NCI-H1417 (cell line): ENCODE measurements at regions not wholly inside any gene's neighbourhood (a gene's known extent, or its start where the extent isn't known, plus 50 kb on each side); places are given as distances from the start of the nearest gene placed in this dataset.
A peak's percentile ranks its signal among the peaks of the same experiment; 100 is the strongest.
"Not testable (repeated sequence)": the region's sequence is repeated elsewhere in the genome, so short reads cannot be mapped to it uniquely, and the experiment has no call there.

Experiments used
- DNase-seq, 3 experiments: peaks; one replicate each; lab custom pipeline; 2025; lab: John Stamatoyannopoulos, UW

DNA sequence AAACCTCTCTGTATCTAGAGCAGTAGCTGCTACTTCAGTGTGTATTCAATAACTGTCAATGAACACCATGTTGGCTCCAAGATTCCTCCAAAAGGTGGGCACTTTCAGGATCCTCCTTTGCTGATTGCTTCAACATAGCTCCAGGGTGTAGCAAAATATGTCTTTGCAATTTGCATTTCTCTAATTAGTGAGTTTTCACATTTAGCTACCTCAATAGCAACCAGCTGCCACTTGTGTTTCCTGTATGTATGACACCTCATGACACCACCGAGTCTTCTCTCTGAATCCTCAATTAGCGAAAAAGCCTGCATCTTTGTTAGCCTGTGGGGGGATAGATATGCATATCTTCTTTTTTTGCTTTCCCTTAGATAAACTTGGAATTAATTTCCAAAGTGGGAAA is 898.3 kb upstream of the FAT3 start:
- DNase-seq, result no peak

- DNase-seq, result no peak
Measured at GRCh38 chr11:91314521-91314920, 910.1 kb upstream of the FAT3 start.

- no peak for DNase-seq
Measured at GRCh38 chr11:91312541-91312940, 912.1 kb upstream of the FAT3 start.

DNA sequence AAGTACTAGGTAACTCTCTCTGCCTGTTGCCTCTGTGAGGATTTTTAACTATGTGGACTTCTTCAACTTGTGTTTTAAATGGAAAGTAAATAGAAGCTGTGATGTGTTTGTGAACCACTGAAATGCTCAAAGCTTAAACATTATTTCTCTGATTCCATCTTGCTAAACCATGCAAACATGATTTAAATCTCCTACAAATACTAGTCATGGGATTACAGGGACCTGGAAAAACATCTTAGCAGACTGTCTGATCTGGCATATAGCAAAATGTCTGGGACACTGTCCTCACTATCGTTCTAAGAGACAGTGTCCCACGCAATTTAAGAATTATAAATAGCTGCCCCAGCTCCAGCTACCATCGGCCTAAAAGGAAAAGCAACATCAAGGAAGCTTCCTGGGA is 914.5 kb upstream of the FAT3 start:
- no peak for DNase-seq

DNA sequence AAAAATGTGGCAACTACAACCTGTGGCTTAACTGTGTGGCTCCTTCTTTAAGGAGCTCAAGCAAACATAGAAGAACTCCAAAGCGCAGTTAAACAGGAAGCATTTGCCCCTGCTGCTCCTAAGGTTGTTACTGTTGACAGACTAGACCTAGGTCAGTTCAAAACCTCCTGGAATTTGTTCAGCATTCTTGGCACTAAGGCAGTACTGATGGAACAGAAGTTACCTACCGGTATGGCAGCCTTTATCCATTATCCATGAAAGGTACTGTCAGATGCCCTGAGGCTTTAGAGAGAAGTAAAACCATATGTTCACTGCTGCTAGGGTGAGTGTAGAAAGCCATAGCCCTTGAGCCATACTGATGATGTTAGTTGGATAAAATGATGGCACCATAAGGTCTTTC is 916.5 kb upstream of the FAT3 start:
- DNase-seq, result no peak

DNA sequence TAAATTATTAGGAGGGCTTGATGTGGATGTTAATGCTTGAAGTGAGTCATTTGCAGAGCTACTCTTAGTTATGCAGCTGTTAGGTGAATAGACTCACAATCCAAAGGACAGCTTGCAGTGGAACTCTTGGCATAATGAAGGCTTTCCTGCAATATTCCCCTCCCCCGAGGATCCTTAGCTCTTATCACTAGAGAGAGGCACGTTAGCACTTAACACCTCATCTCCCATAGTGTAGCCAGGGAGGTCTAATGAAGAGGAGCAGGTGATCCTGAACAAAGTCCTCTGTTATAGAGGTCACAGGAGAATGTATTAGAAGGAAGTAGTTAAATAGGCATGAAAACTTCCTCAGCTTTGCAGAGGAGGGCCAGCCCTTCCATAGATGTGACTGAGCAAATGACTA is 919.2 kb upstream of the FAT3 start:
- peak in 2 of 3 experiments; percentile 45 to 48 for DNase-seq

- no peak for DNase-seq
Measured at GRCh38 chr11:91303749-91304148, 920.9 kb upstream of the FAT3 start.

- no peak for DNase-seq
Measured at GRCh38 chr11:91299980-91300379, 924.6 kb upstream of the FAT3 start.

GRCh38 chr11:91296629-91297028 is 928.0 kb upstream of the FAT3 start:
- no peak for DNase-seq

- no peak for DNase-seq
Measured at GRCh38 chr11:91295591-91295990, 929.0 kb upstream of the FAT3 start.

GRCh38 chr11:91293119-91293518 is 931.5 kb upstream of the FAT3 start:
- no peak for DNase-seq

DNA sequence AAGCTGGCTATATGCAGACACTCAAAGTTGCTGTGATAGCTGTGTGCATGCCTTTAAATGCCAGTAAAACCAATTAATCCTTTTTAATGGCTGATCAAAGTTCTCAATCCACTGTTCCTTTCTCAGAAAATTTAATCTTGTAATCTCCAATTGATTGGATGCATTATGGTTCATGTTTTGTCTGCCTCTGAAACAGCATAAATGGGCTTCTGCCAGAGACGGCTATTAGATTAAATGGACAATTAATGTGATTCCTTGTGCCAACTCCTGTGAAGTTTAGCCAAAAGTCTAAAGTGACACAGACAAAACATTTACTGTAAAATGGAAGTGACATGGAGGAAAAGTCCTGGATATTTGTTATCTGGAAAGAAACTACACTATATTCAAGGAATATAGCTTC is 952.5 kb upstream of the FAT3 start:
- no peak for DNase-seq

DNA sequence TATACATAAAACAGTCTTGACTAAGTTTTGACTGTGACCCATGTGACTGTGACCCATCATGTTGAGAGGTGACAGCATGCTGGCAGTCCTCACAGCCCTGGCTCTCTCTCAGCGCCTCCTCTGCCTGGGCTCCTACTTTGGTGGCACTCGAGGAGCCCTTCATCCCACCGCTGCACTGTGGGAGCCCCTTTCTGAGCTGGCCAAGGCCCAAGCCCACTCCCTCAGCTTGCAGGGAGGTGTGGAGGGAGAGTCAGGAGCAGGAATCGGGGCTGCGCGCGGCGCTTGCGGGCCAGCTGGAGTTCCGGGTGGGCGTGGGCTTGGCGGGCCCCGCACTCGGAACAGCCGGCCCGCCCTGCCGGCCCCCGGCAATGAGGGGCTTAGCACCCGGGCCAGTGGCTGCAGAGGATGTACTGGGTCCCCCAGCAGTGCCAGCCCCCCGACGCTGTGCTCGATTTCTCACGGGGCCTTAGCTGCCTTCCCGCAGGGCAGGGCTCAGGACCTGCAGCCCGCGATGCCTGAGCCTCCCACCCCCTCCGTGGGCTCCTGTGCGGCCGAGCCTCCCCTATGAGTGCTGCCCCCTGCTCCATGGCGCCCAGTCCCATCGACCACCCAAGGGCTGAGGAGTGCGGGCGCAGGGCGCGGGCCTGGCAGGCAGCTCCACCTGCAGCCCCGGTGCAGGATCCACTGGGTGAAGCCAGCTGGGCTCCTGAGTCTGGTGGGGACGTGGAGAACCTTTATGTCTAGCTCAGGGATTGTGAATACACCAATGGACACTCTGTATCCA is 955.9 kb upstream of the FAT3 start:
- not testable (repeated sequence) for DNase-seq

GRCh38 chr11:91265946-91266345 is 958.7 kb upstream of the FAT3 start:
- DNase-seq, result no peak

- DNase-seq, result no peak
Measured at GRCh38 chr11:91264481-91264880, 960.1 kb upstream of the FAT3 start.

- peak in 2 of 3 experiments; percentile 20 to 50 for DNase-seq
Measured at GRCh38 chr11:91263496-91264365, 960.9 kb upstream of the FAT3 start.

DNA sequence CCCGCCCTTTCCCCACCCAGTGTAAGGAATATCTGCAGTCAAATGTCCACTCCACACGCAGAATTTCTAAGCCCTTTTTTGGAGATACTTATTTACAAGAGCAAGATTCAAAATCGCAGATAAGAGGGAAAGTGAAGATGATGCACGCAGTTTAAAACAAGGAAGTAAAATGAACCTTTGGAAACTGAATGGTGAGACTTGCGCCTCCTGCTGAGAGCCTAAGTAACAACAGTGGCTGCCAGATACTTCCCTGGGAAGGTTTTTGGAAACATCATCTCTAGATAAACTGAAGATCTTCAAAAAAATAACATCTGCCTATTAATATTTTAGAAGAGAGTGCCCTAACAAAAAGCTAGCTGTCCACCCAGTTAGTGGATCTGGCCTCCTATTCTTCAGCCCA is 963.1 kb upstream of the FAT3 start:
- no peak for DNase-seq

DNA sequence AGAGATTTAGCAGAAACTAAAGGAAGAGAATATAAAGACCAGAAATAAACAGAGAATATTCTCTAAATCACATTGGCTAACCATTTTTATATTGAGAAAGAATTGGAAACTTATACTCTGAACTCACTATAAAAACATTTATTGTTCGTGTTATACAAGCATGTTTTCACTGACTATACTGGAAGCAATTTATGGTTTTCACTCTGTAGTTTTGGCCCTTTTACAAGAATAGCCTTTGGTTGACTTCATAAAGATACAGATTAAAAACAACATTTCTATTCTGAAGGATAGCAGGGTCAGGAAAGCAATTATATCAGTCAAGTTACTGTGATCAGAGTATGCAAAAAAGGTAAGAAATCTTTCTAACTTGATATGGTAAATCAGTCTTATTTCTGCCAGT is 965.7 kb upstream of the FAT3 start:
- DNase-seq, result no peak

GRCh38 chr11:91257667-91258066 is 967.0 kb upstream of the FAT3 start:
- DNase-seq, result no peak

GRCh38 chr11:91248199-91248807 is 976.3 kb upstream of the FAT3 start:
- peak; percentile 40 to 76 (median 59) for DNase-seq

GRCh38 chr11:91247009-91247735 is 977.4 kb upstream of the FAT3 start:
- DNase-seq, result peak in 1 of 3 experiments; percentile 42

GRCh38 chr11:91244912-91245311 is 979.7 kb upstream of the FAT3 start:
- DNase-seq, result no peak
